MM.1S (cell line): ENCODE measurements at regions not wholly inside any gene's neighbourhood (a gene's known extent, or its start where the extent isn't known, plus 50 kb on each side); places are given as distances from the start of the nearest gene placed in this dataset.

Source experiments
- CTCF ChIP-seq: fragments of 300-600 bp; sonication (generic); IDR thresholded peaks from 2 replicates; pipeline ENCODE4 v1.5.1; 2016; ENCODE audit warnings: antibody characterized with exemption, low read length, mixed read lengths
- EZH2phosphoT487 ChIP-seq: fragments of 300-600 bp; sonication (generic); IDR thresholded peaks from 2 replicates; pipeline ENCODE4 v1.6.1; 2018; ENCODE audit warnings: antibody characterized with exemption, low read length

GRCh38 chr4:186939766-186940165 is 216.1 kb upstream of the FAT1 start:
- TF ChIP-seq EZH2phosphoT487 (no peak), CTCF (no peak)
